ENCODE measurements at regions not wholly inside any gene's neighbourhood (a gene's known extent, or its start where the extent isn't known, plus 50 kb on each side); places are given as distances from the start of the nearest gene placed in this dataset.

DNA sequence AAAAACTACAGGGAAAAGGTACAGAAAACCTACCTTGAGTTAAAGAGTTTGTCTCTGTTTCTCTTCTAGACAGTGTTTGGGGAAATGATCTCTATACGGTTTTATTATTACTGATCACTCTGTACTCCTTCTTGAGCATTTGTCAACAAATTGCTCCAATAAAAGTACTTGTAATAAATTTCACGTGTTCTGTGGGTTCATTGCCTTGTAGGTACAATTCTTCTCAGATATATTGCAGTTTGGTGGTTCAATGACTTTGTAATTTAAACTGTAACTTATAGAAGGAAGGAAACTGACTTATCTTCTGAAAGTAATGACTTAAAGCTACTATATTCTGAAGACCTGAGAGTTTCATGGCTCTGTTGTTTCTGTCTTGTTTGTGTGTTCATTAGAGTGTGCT, 319.9 kb upstream of the PCSK5 start:
- TF ChIP-seq, protein P1, sequence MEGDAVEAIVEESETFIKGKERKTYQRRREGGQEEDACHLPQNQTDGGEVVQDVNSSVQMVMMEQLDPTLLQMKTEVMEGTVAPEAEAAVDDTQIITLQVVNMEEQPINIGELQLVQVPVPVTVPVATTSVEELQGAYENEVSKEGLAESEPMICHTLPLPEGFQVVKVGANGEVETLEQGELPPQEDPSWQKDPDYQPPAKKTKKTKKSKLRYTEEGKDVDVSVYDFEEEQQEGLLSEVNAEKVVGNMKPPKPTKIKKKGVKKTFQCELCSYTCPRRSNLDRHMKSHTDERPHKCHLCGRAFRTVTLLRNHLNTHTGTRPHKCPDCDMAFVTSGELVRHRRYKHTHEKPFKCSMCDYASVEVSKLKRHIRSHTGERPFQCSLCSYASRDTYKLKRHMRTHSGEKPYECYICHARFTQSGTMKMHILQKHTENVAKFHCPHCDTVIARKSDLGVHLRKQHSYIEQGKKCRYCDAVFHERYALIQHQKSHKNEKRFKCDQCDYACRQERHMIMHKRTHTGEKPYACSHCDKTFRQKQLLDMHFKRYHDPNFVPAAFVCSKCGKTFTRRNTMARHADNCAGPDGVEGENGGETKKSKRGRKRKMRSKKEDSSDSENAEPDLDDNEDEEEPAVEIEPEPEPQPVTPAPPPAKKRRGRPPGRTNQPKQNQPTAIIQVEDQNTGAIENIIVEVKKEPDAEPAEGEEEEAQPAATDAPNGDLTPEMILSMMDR (IDR thresholded peaks at IDR 0.05; ENCODE audit: borderline replicate concordance, control extremely low read depth, extremely low read depth, insufficient read depth, missing control alignments), result no peak
- in situ Hi-C loops (cut with MboI; ENCODE audit: low sequenced_read_pairs, unreplicated experiment), result no loop called here
- DNase-seq (ENCODE audit: low spot score), result no peak

DNA sequence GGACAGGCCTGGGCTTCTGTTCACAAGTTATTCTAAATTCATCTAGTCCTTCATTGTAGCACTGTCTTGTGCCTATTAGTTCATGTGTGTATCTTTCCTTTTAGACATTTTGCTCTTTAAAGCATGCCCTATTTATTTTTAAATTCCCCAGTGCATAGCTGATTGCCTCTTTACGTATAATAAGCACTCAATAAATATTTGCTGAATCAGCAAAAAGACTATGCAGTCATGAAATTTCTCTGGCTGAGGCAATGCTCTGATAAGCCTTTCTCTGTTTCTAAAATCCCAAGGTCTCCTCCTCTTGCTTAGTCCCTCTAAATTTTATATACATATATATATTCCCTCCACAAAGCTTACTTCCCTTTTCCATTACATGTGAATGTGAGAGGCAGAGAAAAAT, 315.9 kb upstream of the PCSK5 start:
- in situ Hi-C loops (cut with MboI; ENCODE audit: low sequenced_read_pairs, unreplicated experiment), result no loop called here
- TF ChIP-seq, protein P1 (IDR thresholded peaks at IDR 0.05; ENCODE audit: borderline replicate concordance, control extremely low read depth, extremely low read depth, insufficient read depth, missing control alignments), result no peak
- DNase-seq (ENCODE audit: low spot score), result no peak

DNA sequence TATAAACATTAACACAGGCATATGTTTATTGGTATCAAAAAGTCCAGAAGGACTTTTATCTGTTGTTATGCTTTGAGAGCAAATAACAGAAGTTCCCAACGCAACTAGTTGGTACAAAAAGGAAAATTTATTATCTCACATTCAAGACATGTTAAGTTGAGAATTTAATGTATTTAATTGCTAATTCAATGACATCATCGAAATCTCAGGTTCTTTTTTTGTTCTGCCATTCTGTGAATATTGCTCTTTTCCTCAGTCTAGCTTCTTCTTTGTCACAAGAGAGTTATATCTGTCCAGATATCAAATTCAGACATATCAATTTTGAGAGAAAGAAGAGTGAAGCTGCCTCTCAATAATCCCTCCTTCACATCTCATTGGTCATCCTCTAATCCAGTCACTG, 307.6 kb upstream of the PCSK5 start:
- no peak for DNase-seq (ENCODE audit: low spot score)
- TF ChIP-seq, protein P1 (IDR thresholded peaks at IDR 0.05; ENCODE audit: borderline replicate concordance, control extremely low read depth, extremely low read depth, insufficient read depth, missing control alignments), result no peak
- in situ Hi-C loops (cut with MboI; ENCODE audit: low sequenced_read_pairs, unreplicated experiment), result no loop called here

DNA sequence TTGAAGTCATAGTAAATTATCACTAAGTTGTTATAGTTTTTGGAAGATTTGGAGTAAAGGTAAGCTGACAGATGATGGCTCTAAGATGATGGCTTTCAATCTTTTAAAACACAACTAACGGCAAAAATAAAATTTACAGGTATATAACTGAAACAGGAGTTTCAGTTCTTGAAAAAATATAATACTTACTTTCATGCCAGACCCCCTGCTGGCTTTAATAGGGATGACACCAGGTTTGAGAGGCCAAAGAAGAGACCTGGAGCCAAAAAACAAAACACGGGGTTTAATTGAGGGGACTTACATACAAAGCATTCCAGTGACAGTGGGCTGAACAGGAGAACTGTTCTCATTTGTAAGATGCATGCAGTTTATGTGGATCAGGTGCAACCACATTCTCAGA, 301.7 kb upstream of the PCSK5 start:
- in situ Hi-C loops (cut with MboI; ENCODE audit: low sequenced_read_pairs, unreplicated experiment), result no loop called here
- TF ChIP-seq, protein P1 (IDR thresholded peaks at IDR 0.05; ENCODE audit: borderline replicate concordance, control extremely low read depth, extremely low read depth, insufficient read depth, missing control alignments), result no peak
- no peak for DNase-seq (ENCODE audit: low spot score)

DNA sequence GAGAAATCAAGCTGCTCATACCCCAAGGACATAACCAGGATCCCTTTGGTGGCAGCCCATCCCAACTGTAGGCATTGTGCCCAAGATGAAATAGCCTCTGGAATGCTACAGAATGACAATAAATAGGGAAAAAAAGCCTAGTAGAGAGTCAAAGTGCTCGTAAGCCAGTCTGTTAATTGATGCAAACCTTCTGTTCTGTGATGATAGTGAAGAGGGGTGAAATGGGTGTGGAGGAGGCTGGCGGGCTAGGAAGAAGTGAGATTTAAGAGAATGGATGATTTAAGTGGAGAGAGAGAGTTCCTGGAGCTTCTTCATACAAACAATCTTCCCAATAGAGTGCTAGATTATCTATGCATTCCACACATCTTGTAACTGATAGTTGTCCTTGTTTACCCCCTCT, 301.0 kb upstream of the PCSK5 start:
- in situ Hi-C loops (cut with MboI; ENCODE audit: low sequenced_read_pairs, unreplicated experiment), result no loop called here
- no peak for DNase-seq (ENCODE audit: low spot score)
- TF ChIP-seq, protein P1 (IDR thresholded peaks at IDR 0.05; ENCODE audit: borderline replicate concordance, control extremely low read depth, extremely low read depth, insufficient read depth, missing control alignments), result no peak

DNA sequence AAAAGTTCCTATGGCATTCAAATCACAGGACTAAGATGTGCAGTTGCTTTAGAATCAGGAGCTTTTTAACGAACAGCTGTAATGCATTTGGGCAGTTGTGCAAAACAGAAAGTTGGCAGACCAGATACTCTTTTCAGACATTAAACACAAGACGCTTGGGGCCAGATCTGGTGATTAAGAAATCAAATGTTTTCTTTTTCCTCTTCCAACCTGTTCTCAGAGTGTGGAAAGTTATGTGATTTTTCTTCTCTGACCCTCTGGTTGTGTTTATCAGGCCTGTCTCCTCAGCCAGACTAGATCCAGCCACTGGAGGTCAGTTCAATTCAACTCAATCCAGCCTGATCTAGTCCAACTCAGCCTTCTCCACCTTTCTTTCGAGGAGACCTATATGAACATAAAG, 298.5 kb upstream of the PCSK5 start:
- DNase-seq (ENCODE audit: low spot score), result no peak
- in situ Hi-C loops (cut with MboI; ENCODE audit: low sequenced_read_pairs, unreplicated experiment), result no loop called here
- TF ChIP-seq, protein P1 (IDR thresholded peaks at IDR 0.05; ENCODE audit: borderline replicate concordance, control extremely low read depth, extremely low read depth, insufficient read depth, missing control alignments), result no peak

DNA sequence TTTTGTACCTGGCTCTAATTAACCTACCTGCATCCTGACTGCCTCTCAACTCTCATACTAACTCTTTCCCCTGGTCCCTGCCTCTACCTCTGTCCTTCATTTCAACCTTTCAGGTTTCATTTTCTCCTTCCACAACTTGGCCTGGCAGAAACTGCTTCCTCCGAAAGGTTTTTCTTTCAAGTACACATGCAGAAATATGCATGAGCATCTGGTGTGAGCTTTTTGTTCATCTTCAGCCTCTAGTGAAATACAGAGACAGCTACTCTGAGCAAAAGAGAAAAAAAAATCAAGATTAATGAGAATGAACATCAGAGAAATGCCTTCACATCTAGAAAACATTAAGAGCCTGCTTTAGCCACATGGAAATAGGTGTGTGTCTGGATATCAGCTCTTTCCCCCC, 297.9 kb upstream of the PCSK5 start:
- in situ Hi-C loops (cut with MboI; ENCODE audit: low sequenced_read_pairs, unreplicated experiment), result no loop called here
- TF ChIP-seq, protein P1 (IDR thresholded peaks at IDR 0.05; ENCODE audit: borderline replicate concordance, control extremely low read depth, extremely low read depth, insufficient read depth, missing control alignments), result no peak
- no peak for DNase-seq (ENCODE audit: low spot score)

Measured in GM13976 (cell line).